DND-41 (cell line): ENCODE measurements at regions not wholly inside any gene's neighbourhood (a gene's known extent, or its start where the extent isn't known, plus 50 kb on each side); places are given as distances from the start of the nearest gene placed in this dataset.

Experiments used
- CTCF ChIP-seq: IDR thresholded peaks from 2 replicates; pipeline ENCODE4 v1.5.1; 2012; ENCODE audit warnings: borderline replicate concordance, low read length, moderate library complexity, mild to moderate bottlenecking; ENCODE audit not compliant: poor library complexity, severe bottlenecking; ENCODE audit errors: extremely low read depth
- EZH2 ChIP-seq: IDR thresholded peaks from 3 replicates; pipeline ENCODE4 v1.6.1; 2012; ENCODE audit warnings: borderline replicate concordance, low read depth, mild to moderate bottlenecking, moderate library complexity, low read length, inconsistent platforms; ENCODE audit not compliant: severe bottlenecking

DNA sequence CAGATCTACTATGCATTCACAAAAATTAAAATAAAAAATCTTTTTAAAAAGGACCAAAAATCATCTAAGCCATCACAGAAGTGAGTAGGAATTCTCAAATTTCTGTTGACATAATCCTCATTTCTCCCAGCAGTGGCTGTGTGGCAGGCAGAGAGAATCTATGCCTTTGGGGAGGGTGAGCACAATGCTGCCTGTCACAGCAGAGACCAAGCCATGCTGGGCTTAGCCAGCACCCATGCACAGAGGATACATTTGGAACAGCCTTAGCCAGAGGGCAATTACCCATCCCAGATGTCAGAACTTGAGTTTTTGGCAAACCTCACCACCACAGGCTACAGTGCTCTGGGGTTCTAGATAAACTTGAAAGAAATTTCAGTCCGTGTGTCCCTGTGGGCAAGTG is 1274.8 kb upstream of the ADGRL3 start:
- no peak for TF ChIP-seq CTCF
- no peak for TF ChIP-seq EZH2
